ENCODE measurements at regions not wholly inside any gene's neighbourhood (a gene's known extent, or its start where the extent isn't known, plus 50 kb on each side); places are given as distances from the start of the nearest gene placed in this dataset.

DNA sequence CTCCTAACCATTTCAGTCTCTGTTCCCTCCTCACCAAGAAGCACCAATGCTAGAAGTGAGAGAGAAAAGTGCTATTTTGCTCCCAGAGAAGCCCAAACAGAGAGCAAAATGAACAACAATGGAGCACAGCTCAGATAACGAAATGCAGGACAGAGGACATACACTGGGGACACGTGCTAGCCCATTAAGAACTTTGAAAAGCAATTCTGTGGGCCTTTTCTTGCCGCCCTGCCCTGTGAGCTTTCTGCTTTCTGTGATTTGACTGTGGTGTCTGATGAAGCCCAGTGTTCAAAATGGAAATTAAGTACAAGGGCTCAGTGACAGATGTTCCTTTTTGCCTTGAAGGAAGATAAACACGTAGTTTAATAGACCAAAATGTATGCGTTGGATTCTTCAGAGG, 130.8 kb downstream of the S1PR1 start:
- TF ChIP-seq, protein P1, sequence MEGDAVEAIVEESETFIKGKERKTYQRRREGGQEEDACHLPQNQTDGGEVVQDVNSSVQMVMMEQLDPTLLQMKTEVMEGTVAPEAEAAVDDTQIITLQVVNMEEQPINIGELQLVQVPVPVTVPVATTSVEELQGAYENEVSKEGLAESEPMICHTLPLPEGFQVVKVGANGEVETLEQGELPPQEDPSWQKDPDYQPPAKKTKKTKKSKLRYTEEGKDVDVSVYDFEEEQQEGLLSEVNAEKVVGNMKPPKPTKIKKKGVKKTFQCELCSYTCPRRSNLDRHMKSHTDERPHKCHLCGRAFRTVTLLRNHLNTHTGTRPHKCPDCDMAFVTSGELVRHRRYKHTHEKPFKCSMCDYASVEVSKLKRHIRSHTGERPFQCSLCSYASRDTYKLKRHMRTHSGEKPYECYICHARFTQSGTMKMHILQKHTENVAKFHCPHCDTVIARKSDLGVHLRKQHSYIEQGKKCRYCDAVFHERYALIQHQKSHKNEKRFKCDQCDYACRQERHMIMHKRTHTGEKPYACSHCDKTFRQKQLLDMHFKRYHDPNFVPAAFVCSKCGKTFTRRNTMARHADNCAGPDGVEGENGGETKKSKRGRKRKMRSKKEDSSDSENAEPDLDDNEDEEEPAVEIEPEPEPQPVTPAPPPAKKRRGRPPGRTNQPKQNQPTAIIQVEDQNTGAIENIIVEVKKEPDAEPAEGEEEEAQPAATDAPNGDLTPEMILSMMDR (IDR thresholded peaks at IDR 0.05), result no peak
- TF ChIP-seq EP300 (IDR thresholded peaks at IDR 0.05) (no peak), POLR2A (IDR thresholded peaks at IDR 0.05) (no peak)
